H9 (cell line): ENCODE measurements at regions not wholly inside any gene's neighbourhood (a gene's known extent, or its start where the extent isn't known, plus 50 kb on each side); places are given as distances from the start of the nearest gene placed in this dataset.

ENCODE experiments used
- DNase-seq: peaks from one replicate; pipeline ENCODE4 v3.0.0-alpha.2; 2017
- H2AFZ ChIP-seq: one replicate; pipeline ENCODE4 v1.6.1; 2013; ENCODE audit warnings: mild to moderate bottlenecking, low read length, control low read depth, moderate library complexity
- H2AK5ac ChIP-seq: 2 replicates; pipeline ENCODE4 v1.6.1; 2013; ENCODE audit warnings: low read length, control low read depth, mixed read lengths; ENCODE audit not compliant: insufficient read length
- H2BK120ac ChIP-seq: one replicate; pipeline ENCODE4 v1.6.1; 2013; ENCODE audit warnings: low read depth, mild to moderate bottlenecking, low read length, control low read depth, inconsistent platforms; ENCODE audit not compliant: poor library complexity, severe bottlenecking
- H2BK12ac ChIP-seq: 2 replicates; pipeline ENCODE4 v1.6.1; 2013; ENCODE audit warnings: low read length, control low read depth, mixed read lengths, low read depth; ENCODE audit not compliant: insufficient read length
- H2BK15ac ChIP-seq: 2 replicates; pipeline ENCODE4 v1.6.1; 2013; ENCODE audit warnings: low read depth, low read length, control low read depth
- H2BK20ac ChIP-seq: one replicate; pipeline ENCODE4 v1.6.1; 2013; ENCODE audit warnings: low read depth, mild to moderate bottlenecking, low read length, control low read depth, inconsistent platforms; ENCODE audit not compliant: poor library complexity, severe bottlenecking
- H2BK5ac ChIP-seq: 2 replicates; pipeline ENCODE4 v1.6.1; 2013; ENCODE audit warnings: low read length, control low read depth, mixed read lengths; ENCODE audit not compliant: insufficient read length
- H3K14ac ChIP-seq: 2 replicates; pipeline ENCODE4 v1.6.1; 2013; ENCODE audit warnings: low read length, control low read depth; ENCODE audit not compliant: insufficient read depth
- H3K18ac ChIP-seq: 2 replicates; pipeline ENCODE4 v1.6.1; 2013; ENCODE audit warnings: low read depth, mild to moderate bottlenecking, mixed read lengths, low read length, control low read depth; ENCODE audit not compliant: insufficient read length
- H3K23ac ChIP-seq: 2 replicates; pipeline ENCODE4 v1.6.1; 2013; ENCODE audit warnings: low read length, control low read depth, mixed read lengths, low read depth; ENCODE audit not compliant: insufficient read length
- H3K23me2 ChIP-seq: 2 replicates; pipeline ENCODE4 v1.6.1; 2013; ENCODE audit warnings: low read depth, mild to moderate bottlenecking, mixed read lengths, low read length, control low read depth; ENCODE audit not compliant: insufficient read length, poor library complexity, severe bottlenecking
- H3K27ac ChIP-seq: 2 replicates; pipeline ENCODE4 v1.5.1; 2013; ENCODE audit warnings: low read length, control low read depth, mixed read lengths, low read depth; ENCODE audit not compliant: insufficient read length
- H3K27me3 ChIP-seq: 2 replicates; pipeline ENCODE4 v1.6.1; 2013; ENCODE audit warnings: low read length, control low read depth, inconsistent platforms; ENCODE audit not compliant: insufficient read depth
- H3K4ac ChIP-seq: 2 replicates; pipeline ENCODE4 v1.6.1; 2013; ENCODE audit warnings: low read depth, mild to moderate bottlenecking, control low read depth, inconsistent platforms, low read length, moderate library complexity
- H3K4me1 ChIP-seq: 2 replicates; pipeline ENCODE4 v1.6.1; 2013; ENCODE audit warnings: low read length, control low read depth, inconsistent platforms; ENCODE audit not compliant: insufficient read depth
- H3K4me2 ChIP-seq: 2 replicates; pipeline ENCODE4 v1.6.1; 2013; ENCODE audit warnings: low read length, control low read depth, mixed read lengths; ENCODE audit not compliant: insufficient read length, insufficient read depth
- H3K56ac ChIP-seq: 2 replicates; pipeline ENCODE4 v1.6.1; 2013; ENCODE audit warnings: low read depth, mild to moderate bottlenecking, mixed read lengths, low read length, control low read depth; ENCODE audit not compliant: insufficient read length
- H3K79me1 ChIP-seq: 2 replicates; pipeline ENCODE4 v1.6.1; 2013; ENCODE audit warnings: low read depth, mild to moderate bottlenecking, moderate library complexity, low read length, control low read depth, inconsistent platforms; ENCODE audit not compliant: insufficient read depth, poor library complexity, severe bottlenecking
- H3K79me2 ChIP-seq: 2 replicates; pipeline ENCODE4 v1.6.1; 2013; ENCODE audit warnings: low read length, control low read depth, inconsistent platforms; ENCODE audit not compliant: insufficient read depth
- H3K9ac ChIP-seq: 2 replicates; pipeline ENCODE4 v1.6.1; 2013; ENCODE audit warnings: low read length, control low read depth, mixed read lengths; ENCODE audit not compliant: insufficient read length; ENCODE audit errors: extremely low read depth
- H3K9me3 ChIP-seq: one replicate; pipeline ENCODE4 v1.6.1; 2013; ENCODE audit warnings: low read depth, low read length, inconsistent platforms; ENCODE audit not compliant: control insufficient read depth
- H3T11ph ChIP-seq: one replicate; pipeline ENCODE4 v1.6.1; 2013; ENCODE audit warnings: mild to moderate bottlenecking, low read length, control low read depth, inconsistent platforms
- H4K20me1 ChIP-seq: one replicate; pipeline ENCODE4 v1.6.1; 2013; ENCODE audit not compliant: control insufficient read depth, insufficient read length, insufficient read depth
- H4K5ac ChIP-seq: 2 replicates; pipeline ENCODE4 v1.6.1; 2013; ENCODE audit warnings: low read depth, mild to moderate bottlenecking, mixed read lengths, low read length, control low read depth; ENCODE audit not compliant: insufficient read length
- H4K8ac ChIP-seq: replicated peaks from 2 replicates; pipeline ENCODE4 v1.6.1; 2013; ENCODE audit warnings: low read length, control low read depth, mixed read lengths, low read depth; ENCODE audit not compliant: insufficient read length
- H4K91ac ChIP-seq: 2 replicates; pipeline ENCODE4 v1.6.1; 2013; ENCODE audit warnings: low read depth, mild to moderate bottlenecking, moderate library complexity, mixed read lengths, low read length, control low read depth; ENCODE audit not compliant: insufficient read length
- H3K27ac Mint-ChIP-seq, 3 experiments: 2 replicates in 2 of 3; 3 replicates in 1 of 3; pipeline ENCODE4 v1.8.0; 2020 to 2021; ENCODE audit warnings: mixed read lengths in 3 of 3, mild to moderate bottlenecking in 1 of 3, moderate library complexity in 1 of 3
- H3K27me3 Mint-ChIP-seq: 2 replicates; pipeline ENCODE4 v1.8.0; 2021; ENCODE audit warnings: low read depth, mild to moderate bottlenecking, moderate library complexity, mixed read lengths
- H3K36me3 Mint-ChIP-seq, 3 experiments: 2 replicates in 2 of 3; 3 replicates in 1 of 3; pipeline ENCODE4 v1.8.0; 2020 to 2021; ENCODE audit warnings: low read depth in 3 of 3, mixed read lengths in 3 of 3; ENCODE audit not compliant: insufficient read depth in 1 of 3
- H3K4me1 Mint-ChIP-seq, 2 experiments: 2 replicates each; pipeline ENCODE4 v1.8.0; 2020; ENCODE audit warnings: mixed read lengths in 2 of 2
- H3K4me3 Mint-ChIP-seq, 2 experiments: 2 replicates in 1 of 2; 3 replicates in 1 of 2; pipeline ENCODE4 v1.8.0; 2020 to 2021; ENCODE audit warnings: mild to moderate bottlenecking in 2 of 2, mixed read lengths in 2 of 2, moderate library complexity in 1 of 2
- H3K9me3 Mint-ChIP-seq, 2 experiments: 2 replicates in 1 of 2; 3 replicates in 1 of 2; pipeline ENCODE4 v1.8.0; 2020; ENCODE audit warnings: mild to moderate bottlenecking in 2 of 2, mixed read lengths in 2 of 2, moderate library complexity in 1 of 2
- CTCF ChIP-seq: fragments of 200-600 bp; sonication (generic); conservative IDR thresholded peaks from 3 replicates; pipeline ENCODE4 v1.8.0; 2021; ENCODE audit warnings: antibody characterized with exemption, mild to moderate bottlenecking
- WGBS: extraction: QIAGEN DNeasy Blood & Tissue Kit; methylation state at CpG from one replicate; pipeline ENCODE4 v1.1.7; 2013; ENCODE audit warnings: missing lambda C conversion rate, low lambda C conversion rate, mixed read lengths; ENCODE audit not compliant: insufficient read length; ENCODE audit errors: extremely low coverage; 5-methylcytosine and 5-hydroxymethylcytosine counted together

GRCh38 chr6:50461696-50462095 is 251.6 kb upstream of the TFAP2D start:
- H3K18ac ChIP-seq = no peak overlapping the region
- no peak overlapping the region for H2BK20ac ChIP-seq
- no peak overlapping the region for H3K56ac ChIP-seq
- H2BK15ac ChIP-seq = no peak overlapping the region
- H3K27ac ChIP-seq = no peak overlapping the region
- no peaks in the 10 kb centered on the region for H3K79me2 ChIP-seq
- WGBS = no CpG with 5 or more reads among the region's 2 CpGs
- H4K5ac ChIP-seq = no peak overlapping the region
- no peak overlapping the region for H4K8ac ChIP-seq
- H3K9ac ChIP-seq = no peak overlapping the region
- no peak overlapping the region for H3K4me2 ChIP-seq
- 0 out of 4 replicates have a peak, but pooled peaks cover 0 to 2% of the 10 kb centered on the region in 2 experiments for H3K4me1 Mint-ChIP-seq
- H3K23me2 ChIP-seq = no peaks in the 10 kb centered on the region
- no peak overlapping the region for H2BK12ac ChIP-seq
- no peaks in the 10 kb centered on the region for H3K27me3 Mint-ChIP-seq
- no peak overlapping the region for H3K27ac Mint-ChIP-seq
- no peaks in the 10 kb centered on the region for H3K36me3 Mint-ChIP-seq
- no peak for TF ChIP-seq CTCF
- H3K23ac ChIP-seq = no peak overlapping the region
- no peak overlapping the region for H4K91ac ChIP-seq
- no peak overlapping the region for H3K4me3 Mint-ChIP-seq
- no peak overlapping the region for H2AK5ac ChIP-seq
- H2BK5ac ChIP-seq = no peak overlapping the region
- no peak for DNase-seq
- H2AFZ ChIP-seq = no peak overlapping the region
- no peaks in the 10 kb centered on the region for H4K20me1 ChIP-seq
- H3K9me3 ChIP-seq = no peaks in the 10 kb centered on the region
- no peak overlapping the region for H2BK120ac ChIP-seq
- H3K4ac ChIP-seq = no peak overlapping the region
- no peaks in the 10 kb centered on the region for H3K9me3 Mint-ChIP-seq
- no peak overlapping the region for H3K14ac ChIP-seq
- H3K27me3 ChIP-seq = no peaks in the 10 kb centered on the region
- no peaks in the 10 kb centered on the region for H3K79me1 ChIP-seq
- no peak overlapping the region for H3T11ph ChIP-seq
- no peaks in the 10 kb centered on the region for H3K4me1 ChIP-seq
